ENCODE measurements at regions not wholly inside any gene's neighbourhood (a gene's known extent, or its start where the extent isn't known, plus 50 kb on each side); places are given as distances from the start of the nearest gene placed in this dataset.

- no peaks in the 10 kb centered on the region for H3K36me3 ChIP-seq (ENCODE audit: control insufficient read depth in 2 of 2, insufficient read depth in 2 of 2, low read length in 1 of 2)
- H3K27ac ChIP-seq (ENCODE audit: control insufficient read depth, insufficient read depth) = no peak overlapping the region
- H3K79me2 ChIP-seq (ENCODE audit: control insufficient read depth, insufficient read depth, low read length) = no peaks in the 10 kb centered on the region
- no peaks in the 10 kb centered on the region for H3K4me1 ChIP-seq (ENCODE audit: control insufficient read depth, insufficient read depth, low read length)
- no peak overlapping the region for H2AFZ ChIP-seq (ENCODE audit: control insufficient read depth, low read depth, low read length)
- ChIA-PET RAD21 (ENCODE audit: unreplicated experiment) (no interaction called here), CTCF (no interaction called here), POLR2A (no interaction called here), SMC1A (ENCODE audit: uncharacterized antibody, unreplicated experiment) (no interaction called here)
- BruUV-seq (replicated peaks) = no TSS peak
- H3K4me2 ChIP-seq (ENCODE audit: control insufficient read depth, insufficient read depth) = no peak overlapping the region
- peak; percentile 26 for DNase-seq (ENCODE audit: low read depth, low spot score)
- WGBS (ENCODE audit: insufficient coverage, insufficient replicate concordance, low lambda C conversion rate, missing lambda C conversion rate) = 0% methylated on average over 2 of the region's 2 CpGs
- H3K9me3 ChIP-seq (replicated peaks; ENCODE audit: control insufficient read depth, insufficient read depth, low read length) = no peaks in the 10 kb centered on the region
- H4K20me1 ChIP-seq (ENCODE audit: control insufficient read depth, insufficient read depth) = no peaks in the 10 kb centered on the region
- FAIRE-seq = no peak
- in situ Hi-C loops (cut with MboI) = no loop called here
- H3K27me3 ChIP-seq (replicated peaks in 1 of 2; ENCODE audit: control insufficient read depth in 2 of 2, insufficient read depth in 2 of 2, low read length in 1 of 2) = no peaks in the 10 kb centered on the region
- ATAC-seq = peak; percentile 68
- intact Hi-C loops (cut with micrococcal nuclease; ENCODE audit: unreplicated experiment) = no loop called here
- no peak overlapping the region for H3K4me3 ChIP-seq
- no peak overlapping the region for H3K9ac ChIP-seq (ENCODE audit: control insufficient read depth, insufficient read depth, low read length)
- TF ChIP-seq IKZF2 (IDR thresholded peaks at IDR 0.05) = 0 out of 4 replicates have a peak, but pooled peaks of 1 of the 2 experiments have one; percentile 21
- no peak for TF ChIP-seq ATF7 (IDR thresholded peaks at IDR 0.05; ENCODE audit: low read depth)
- no peak for TF ChIP-seq ZNF622 (IDR thresholded peaks at IDR 0.05)
- peak; percentile 70 to 76 for TF ChIP-seq BHLHE40 (IDR thresholded peaks at IDR 0.05; ENCODE audit: borderline replicate concordance in 1 of 2, low read depth in 2 of 2, low read length in 1 of 2)
- TF ChIP-seq JUND (IDR thresholded peaks at IDR 0.05; ENCODE audit: low read depth, low read length) = no peak
- no peak for TF ChIP-seq NRF1 (conservative IDR thresholded peaks at IDR 0.05; ENCODE audit: low read depth, low read length)
- no peak for TF ChIP-seq POLR2A (IDR thresholded peaks at IDR 0.05; ENCODE audit: low read depth, low read length)
- TF ChIP-seq CBX3 (IDR thresholded peaks at IDR 0.05; ENCODE audit: borderline replicate concordance, low read depth) = no peak
- no peak for TF ChIP-seq SP1 (IDR thresholded peaks at IDR 0.05; ENCODE audit: low read depth, low read length)
- TF ChIP-seq NFIC (IDR thresholded peaks at IDR 0.05; ENCODE audit: low read depth, low read length) = no peak
- TF ChIP-seq LARP7 (IDR thresholded peaks at IDR 0.05) = no peak
- TF ChIP-seq ZNF687 (IDR thresholded peaks at IDR 0.05) = no peak
- TF ChIP-seq HDAC6 (IDR thresholded peaks at IDR 0.05; ENCODE audit: unreplicated experiment) = no peak
- peak; percentile 47; the same call in 1 of the 2 replicates for TF ChIP-seq BCL11A (IDR thresholded peaks at IDR 0.05; ENCODE audit: low read depth, low read length)
- TF ChIP-seq RUNX3 (IDR thresholded peaks at IDR 0.05; ENCODE audit: low read length) = peak; percentile 58
- TF ChIP-seq, protein P1, sequence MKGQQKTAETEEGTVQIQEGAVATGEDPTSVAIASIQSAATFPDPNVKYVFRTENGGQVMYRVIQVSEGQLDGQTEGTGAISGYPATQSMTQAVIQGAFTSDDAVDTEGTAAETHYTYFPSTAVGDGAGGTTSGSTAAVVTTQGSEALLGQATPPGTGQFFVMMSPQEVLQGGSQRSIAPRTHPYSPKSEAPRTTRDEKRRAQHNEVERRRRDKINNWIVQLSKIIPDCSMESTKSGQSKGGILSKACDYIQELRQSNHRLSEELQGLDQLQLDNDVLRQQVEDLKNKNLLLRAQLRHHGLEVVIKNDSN (IDR thresholded peaks at IDR 0.05; ENCODE audit: borderline replicate concordance, extremely low read length, insufficient read depth, low read depth, low read length) = no peak
- TF ChIP-seq, protein P2, sequence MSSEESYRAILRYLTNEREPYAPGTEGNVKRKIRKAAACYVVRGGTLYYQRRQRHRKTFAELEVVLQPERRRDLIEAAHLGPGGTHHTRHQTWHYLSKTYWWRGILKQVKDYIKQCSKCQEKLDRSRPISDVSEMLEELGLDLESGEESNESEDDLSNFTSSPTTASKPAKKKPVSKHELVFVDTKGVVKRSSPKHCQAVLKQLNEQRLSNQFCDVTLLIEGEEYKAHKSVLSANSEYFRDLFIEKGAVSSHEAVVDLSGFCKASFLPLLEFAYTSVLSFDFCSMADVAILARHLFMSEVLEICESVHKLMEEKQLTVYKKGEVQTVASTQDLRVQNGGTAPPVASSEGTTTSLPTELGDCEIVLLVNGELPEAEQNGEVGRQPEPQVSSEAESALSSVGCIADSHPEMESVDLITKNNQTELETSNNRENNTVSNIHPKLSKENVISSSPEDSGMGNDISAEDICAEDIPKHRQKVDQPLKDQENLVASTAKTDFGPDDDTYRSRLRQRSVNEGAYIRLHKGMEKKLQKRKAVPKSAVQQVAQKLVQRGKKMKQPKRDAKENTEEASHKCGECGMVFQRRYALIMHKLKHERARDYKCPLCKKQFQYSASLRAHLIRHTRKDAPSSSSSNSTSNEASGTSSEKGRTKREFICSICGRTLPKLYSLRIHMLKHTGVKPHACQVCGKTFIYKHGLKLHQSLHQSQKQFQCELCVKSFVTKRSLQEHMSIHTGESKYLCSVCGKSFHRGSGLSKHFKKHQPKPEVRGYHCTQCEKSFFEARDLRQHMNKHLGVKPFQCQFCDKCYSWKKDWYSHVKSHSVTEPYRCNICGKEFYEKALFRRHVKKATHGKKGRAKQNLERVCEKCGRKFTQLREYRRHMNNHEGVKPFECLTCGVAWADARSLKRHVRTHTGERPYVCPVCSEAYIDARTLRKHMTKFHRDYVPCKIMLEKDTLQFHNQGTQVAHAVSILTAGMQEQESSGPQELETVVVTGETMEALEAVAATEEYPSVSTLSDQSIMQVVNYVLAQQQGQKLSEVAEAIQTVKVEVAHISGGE (CRISPR knock-in tag; IDR thresholded peaks at IDR 0.05) = no peak
- no peak for TF ChIP-seq SUZ12 (IDR thresholded peaks at IDR 0.05; ENCODE audit: unreplicated experiment)
- TF ChIP-seq TCF7 (IDR thresholded peaks at IDR 0.05; ENCODE audit: borderline replicate concordance) = no peak
These were observed 286.9 kb upstream of the CD180 start for GRCh38 chr5:67483453-67484030.
